HepG2 (cell line): ENCODE measurements at regions not wholly inside any gene's neighbourhood (a gene's known extent, or its start where the extent isn't known, plus 50 kb on each side); places are given as distances from the start of the nearest gene placed in this dataset.

Experiments
- ADNP ChIP-seq: sonication (generic); formaldehyde crosslinking; IDR thresholded peaks from 2 replicates; pipeline ENCODE4 v1.4.0; 2020; ENCODE audit warnings: missing genetic modification reagents
- HIVEP1 ChIP-seq: sonication (generic); formaldehyde crosslinking; IDR thresholded peaks from 2 replicates; pipeline ENCODE4 v1.4.0; 2020; ENCODE audit warnings: mild to moderate bottlenecking, missing genetic modification reagents
- HOMEZ ChIP-seq: IDR thresholded peaks from 2 replicates; pipeline ENCODE4 v1.6.1; 2016; ENCODE audit warnings: low read depth
- MED1 ChIP-seq: sonication (generic); formaldehyde crosslinking; IDR thresholded peaks from 2 replicates; pipeline ENCODE4 v1.4.0; 2020; ENCODE audit warnings: missing genetic modification reagents
- MEIS2 ChIP-seq: sonication (generic); formaldehyde crosslinking; IDR thresholded peaks from 2 replicates; pipeline ENCODE4 v1.9.0; 2021; ENCODE audit warnings: mild to moderate bottlenecking, missing genetic modification reagents
- POGK ChIP-seq: sonication (generic); formaldehyde crosslinking; conservative IDR thresholded peaks from 2 replicates; pipeline ENCODE4 v1.8.0; 2022; ENCODE audit warnings: mild to moderate bottlenecking, moderate library complexity, missing genetic modification reagents
- POLR2A ChIP-seq, 2 experiments: IDR thresholded peaks; 2 replicates each; pipeline ENCODE4 v1.6.1; 2011; ENCODE audit warnings: low read depth in 2 of 2, low read length in 2 of 2, mild to moderate bottlenecking in 1 of 2, moderate library complexity in 1 of 2; ENCODE audit not compliant: insufficient read depth in 1 of 2
- TBP ChIP-seq: sonication (generic); formaldehyde crosslinking; IDR thresholded peaks from 2 replicates; pipeline ENCODE4 v1.5.0; 2020; ENCODE audit warnings: missing genetic modification reagents
- TEF ChIP-seq: sonication (generic); formaldehyde crosslinking; IDR thresholded peaks from 2 replicates; pipeline ENCODE4 v1.5.0; 2020; ENCODE audit warnings: missing genetic modification reagents
- ZFX ChIP-seq: sonication (generic); formaldehyde crosslinking; IDR thresholded peaks from 2 replicates; pipeline ENCODE4 v1.4.0; 2020; ENCODE audit warnings: mild to moderate bottlenecking, low read depth, missing genetic modification reagents, moderate library complexity
- ZNF253 ChIP-seq: sonication (generic); formaldehyde crosslinking; IDR thresholded peaks from 2 replicates; pipeline ENCODE4 v1.8.0; 2022; ENCODE audit warnings: mild to moderate bottlenecking, missing genetic modification reagents, borderline replicate concordance
- ZZZ3 ChIP-seq: sonication (generic); formaldehyde crosslinking; IDR thresholded peaks from 2 replicates; pipeline ENCODE4 v1.4.0; 2020; ENCODE audit warnings: missing genetic modification reagents, mild to moderate bottlenecking, borderline replicate concordance

GRCh38 chr18:42333558-42333957 lies 378.5 kb downstream of the PIK3C3 start:
- TF ChIP-seq TBP, result no peak
- no peak for TF ChIP-seq ZNF253 (CRISPR knock-in tag)
- no peak for TF ChIP-seq HOMEZ
- no peak for TF ChIP-seq MED1
- no peak for TF ChIP-seq HIVEP1 (CRISPR knock-in tag)
- no peak for TF ChIP-seq POLR2A (IDR thresholded peaks at IDR 0.05; ENCODE audit: insufficient read depth in 1 of 2, low read depth in 2 of 2, low read length in 2 of 2)
- TF ChIP-seq ZFX, result no peak
- no peak for TF ChIP-seq ZZZ3 (CRISPR knock-in tag)
- TF ChIP-seq ADNP (CRISPR knock-in tag), result no peak
- TF ChIP-seq POGK, result no peak
- TF ChIP-seq MEIS2 (CRISPR knock-in tag), result no peak
- no peak for TF ChIP-seq TEF (CRISPR knock-in tag)
